Fibroblast of lung (primary cell): ENCODE measurements at regions not wholly inside any gene's neighbourhood (a gene's known extent, or its start where the extent isn't known, plus 50 kb on each side); places are given as distances from the start of the nearest gene placed in this dataset.

Experiments used
- DNase-seq, 2 donors: peaks; one replicate each; pipeline versions ENCODE4 v3.0.0 to v3.0.0-alpha.2; 2010; ENCODE audit warnings: low read depth in 2 of 2
- H2AFZ ChIP-seq: 2 replicates; pipeline ENCODE4 v1.5.1; 2012; ENCODE audit warnings: low read length, control low read depth, inconsistent platforms
- H3K27ac ChIP-seq: 2 replicates; pipeline ENCODE4 v1.5.1; 2011; ENCODE audit warnings: low read length, control low read depth; ENCODE audit not compliant: insufficient read depth
- H3K27me3 ChIP-seq: 2 replicates; pipeline ENCODE4 v1.5.1; 2011; ENCODE audit warnings: mild to moderate bottlenecking, low read length; ENCODE audit not compliant: control insufficient read depth, insufficient read depth
- H3K36me3 ChIP-seq: 2 replicates; pipeline ENCODE4 v1.5.1; 2011; ENCODE audit warnings: low read length; ENCODE audit not compliant: control insufficient read depth, insufficient read depth
- H3K4me1 ChIP-seq: 2 replicates; pipeline ENCODE4 v1.5.1; 2011; ENCODE audit warnings: low read length; ENCODE audit not compliant: control insufficient read depth, insufficient read depth; ENCODE audit errors: extremely low read depth
- H3K4me2 ChIP-seq: 2 replicates; pipeline ENCODE4 v1.5.1; 2011; ENCODE audit warnings: low read length, control low read depth; ENCODE audit not compliant: insufficient read depth; ENCODE audit errors: extremely low read depth
- H3K4me3 ChIP-seq, 4 experiments: fragments of 200-600 bp in 1 of 4; sonication (generic) in 1 of 4; replicated peaks in 1 of 4; 2 replicates each; pipeline ENCODE4 v1.5.1; 2011 to 2016; ENCODE audit warnings: low read length in 4 of 4, low read depth in 3 of 4, mild to moderate bottlenecking in 3 of 4, control low read depth in 2 of 4, inconsistent platforms in 1 of 4, mixed read lengths in 1 of 4; ENCODE audit not compliant: insufficient read depth in 1 of 4; ENCODE audit errors: control extremely low read depth in 1 of 4
- H3K79me2 ChIP-seq: 2 replicates; pipeline ENCODE4 v1.5.1; 2012; ENCODE audit warnings: mild to moderate bottlenecking, low read length, inconsistent platforms; ENCODE audit not compliant: control insufficient read depth, insufficient read depth
- H3K9ac ChIP-seq: 2 replicates; pipeline ENCODE4 v1.5.1; 2011; ENCODE audit warnings: mild to moderate bottlenecking, low read length, control low read depth; ENCODE audit not compliant: insufficient read depth
- H3K9me3 ChIP-seq: 2 replicates; pipeline ENCODE4 v1.5.1; 2012; ENCODE audit warnings: low read depth, low read length; ENCODE audit not compliant: control insufficient read depth, insufficient read depth
- H4K20me1 ChIP-seq: 2 replicates; pipeline ENCODE4 v1.5.1; 2011; ENCODE audit warnings: low read length; ENCODE audit not compliant: control insufficient read depth, insufficient read depth; ENCODE audit errors: extremely low read depth
- CTCF ChIP-seq, 2 donors: IDR thresholded peaks in 1 of 2; conservative IDR thresholded peaks in 1 of 2; 1 replicate in 1 of 2; 2 replicates in 1 of 2; pipeline ENCODE4 v1.5.1; 2011 to 2012; ENCODE audit warnings: low read length in 2 of 2, control low read depth in 1 of 2, inconsistent platforms in 1 of 2, low read depth in 1 of 2, mild to moderate bottlenecking in 1 of 2
- EZH2 ChIP-seq: IDR thresholded peaks from 2 replicates; pipeline ENCODE4 v1.5.1; 2012; ENCODE audit warnings: low read length, control low read depth, mild to moderate bottlenecking; ENCODE audit errors: missing control alignments

DNA sequence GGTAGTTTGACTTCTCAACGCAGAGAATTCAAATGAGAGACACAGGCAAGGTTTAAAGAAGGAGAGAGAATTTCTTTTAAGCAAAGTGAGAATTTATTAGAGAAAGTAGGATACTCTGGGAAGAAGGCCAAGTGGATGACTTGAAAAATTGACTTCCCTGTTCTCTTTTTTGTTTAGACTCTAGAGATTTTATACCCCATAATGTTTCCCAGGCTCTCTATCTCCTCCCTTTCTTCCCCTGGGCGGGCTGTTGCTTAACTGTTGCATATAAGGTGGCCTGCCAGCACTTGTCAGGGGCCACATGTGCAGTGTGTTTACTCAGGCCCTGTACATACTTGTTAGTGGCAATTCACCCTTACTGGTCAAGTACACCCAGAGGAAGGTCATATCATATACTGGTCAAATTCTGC lies 403.7 kb downstream of the SLC6A15 start:
- no peak overlapping the region for H3K9ac ChIP-seq
- H4K20me1 ChIP-seq, result no peaks in the 10 kb centered on the region
- H3K79me2 ChIP-seq, result no peaks in the 10 kb centered on the region
- TF ChIP-seq CTCF (conservative IDR thresholded peaks at IDR 0.05 in 1 of 2, IDR thresholded peaks at IDR 0.05 in 1 of 2; ENCODE audit: low read depth in 1 of 2, low read length in 2 of 2) (no peak), EZH2 (no peak)
- H3K4me3 ChIP-seq, result peak overlapping the region in 2 of 4 experiments; percentile 6 to 13
- H3K4me1 ChIP-seq, result no peaks in the 10 kb centered on the region
- H3K27ac ChIP-seq, result peak overlapping the region; percentile 10
- no peaks in the 10 kb centered on the region for H3K27me3 ChIP-seq
- no peaks in the 10 kb centered on the region for H3K9me3 ChIP-seq
- peak overlapping the region; percentile 62 for H3K4me2 ChIP-seq
- no peaks in the 10 kb centered on the region for H3K36me3 ChIP-seq
- peak in 1 of 2 donors; percentile 89 for DNase-seq
- H2AFZ ChIP-seq, result peak overlapping the region; percentile 22

DNA sequence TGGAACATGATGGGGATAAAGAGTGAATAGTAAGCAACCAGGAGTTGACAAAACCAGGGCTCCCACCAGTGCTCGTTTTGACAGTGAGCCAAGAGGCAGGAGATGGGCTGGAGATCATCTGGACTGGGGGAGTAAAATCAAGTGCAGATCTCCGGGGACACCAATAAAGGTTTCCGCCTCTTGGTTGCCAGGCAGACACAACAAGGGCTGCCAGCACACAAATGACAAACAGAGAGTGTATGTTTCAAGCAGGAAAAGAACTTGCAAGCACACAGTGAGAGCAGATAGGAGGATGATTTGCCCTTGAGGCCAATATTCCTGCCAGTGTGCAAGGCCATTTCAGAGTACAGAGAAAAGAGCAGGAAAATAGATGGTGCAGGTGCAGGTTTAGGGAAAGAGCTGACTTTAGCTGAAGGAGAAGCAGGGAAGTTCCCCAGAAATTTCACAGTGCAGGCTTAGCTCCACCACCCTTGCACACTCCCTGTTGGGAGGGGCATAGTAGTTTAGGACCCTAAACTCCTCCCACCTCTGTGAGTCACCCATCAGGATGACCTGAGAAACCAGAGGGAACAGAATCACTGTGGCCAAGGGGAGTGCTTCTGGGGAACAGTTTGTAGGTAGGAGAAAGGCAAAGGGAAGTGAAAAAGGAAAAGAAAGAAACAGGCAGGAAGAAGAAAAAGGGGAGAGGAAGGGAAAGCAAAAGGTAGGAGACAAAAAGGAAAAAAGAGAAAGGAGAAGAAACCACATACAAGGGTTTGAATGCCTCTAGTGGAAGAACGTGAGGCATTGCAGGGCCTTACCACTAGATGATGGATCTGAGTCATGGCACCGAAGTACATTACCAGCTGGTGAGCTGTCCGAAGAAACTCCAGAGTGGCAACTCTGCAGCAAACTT lies 404.4 kb downstream of the SLC6A15 start:
- Histone ChIP-seq H3K36me3 (no peaks in the 10 kb centered on the region), H3K27me3 (no peaks in the 10 kb centered on the region), H3K79me2 (no peaks in the 10 kb centered on the region), H2AFZ (peak overlapping the region; percentile 35), H3K4me3 (peak overlapping the region in 1 of 4 experiments; percentile 13), H3K27ac (peak overlapping the region; percentile 10), H4K20me1 (no peaks in the 10 kb centered on the region), H3K9me3 (no peaks in the 10 kb centered on the region), H3K4me1 (no peaks in the 10 kb centered on the region), H3K9ac (no peak overlapping the region), H3K4me2 (peak overlapping the region; percentile 62)
- DNase-seq, result peak; percentile 71 to 83
- TF ChIP-seq CTCF (conservative IDR thresholded peaks at IDR 0.05 in 1 of 2, IDR thresholded peaks at IDR 0.05 in 1 of 2; ENCODE audit: low read depth in 1 of 2, low read length in 2 of 2) (peak; percentile 60 to 80), EZH2 (no peak)

- Histone ChIP-seq H3K4me2 (no peak overlapping the region), H2AFZ (no peak overlapping the region), H3K9ac (no peak overlapping the region), H3K27me3 (no peaks in the 10 kb centered on the region), H4K20me1 (no peaks in the 10 kb centered on the region), H3K9me3 (no peaks in the 10 kb centered on the region), H3K27ac (no peak overlapping the region), H3K36me3 (no peaks in the 10 kb centered on the region), H3K79me2 (no peaks in the 10 kb centered on the region), H3K4me1 (no peaks in the 10 kb centered on the region), H3K4me3 (no peak overlapping the region)
- DNase-seq, result peak in 1 of 2 donors; percentile 78
- TF ChIP-seq CTCF (conservative IDR thresholded peaks at IDR 0.05 in 1 of 2, IDR thresholded peaks at IDR 0.05 in 1 of 2; ENCODE audit: low read depth in 1 of 2, low read length in 2 of 2) (no peak), EZH2 (no peak)
Observed at GRCh38 chr12:84506282-84506681, 406.3 kb downstream of the SLC6A15 start.
